ENCODE measurements at regions not wholly inside any gene's neighbourhood (a gene's known extent, or its start where the extent isn't known, plus 50 kb on each side); places are given as distances from the start of the nearest gene placed in this dataset.
"Not testable (repeated sequence)": the region's sequence is repeated elsewhere in the genome, so short reads cannot be mapped to it uniquely, and the experiment has no call there.

GRCh38 chr5:157945822-157946221 lies 86.9 kb upstream of the CLINT1 start:
- not testable (repeated sequence) for DNase-seq

GRCh38 chr5:157944938-157945337 lies 86.0 kb upstream of the CLINT1 start:
- no peak for DNase-seq

- DNase-seq: no peak
These were observed 85.2 kb upstream of the CLINT1 start for GRCh38 chr5:157944077-157944633.

GRCh38 chr5:157942595-157942994 lies 83.7 kb upstream of the CLINT1 start:
- DNase-seq: no peak

- DNase-seq: no peak
These were observed 82.7 kb upstream of the CLINT1 start for GRCh38 chr5:157941616-157942015.

GRCh38 chr5:157938101-157938500 lies 79.2 kb upstream of the CLINT1 start:
- DNase-seq: not testable (repeated sequence)

- DNase-seq: not testable (repeated sequence)
These were observed 78.0 kb upstream of the CLINT1 start for GRCh38 chr5:157936776-157937501.

GRCh38 chr5:157934600-157934999 lies 75.7 kb upstream of the CLINT1 start:
- DNase-seq: no peak

- DNase-seq: no peak
These were observed 74.1 kb upstream of the CLINT1 start for GRCh38 chr5:157933005-157933404.

- no peak for DNase-seq
These were observed 71.8 kb upstream of the CLINT1 start for GRCh38 chr5:157930710-157931109.

GRCh38 chr5:157926977-157927376 lies 68.0 kb upstream of the CLINT1 start:
- DNase-seq: no peak

- DNase-seq: no peak
These were observed 67.1 kb upstream of the CLINT1 start for GRCh38 chr5:157925786-157926671.

- no peak for DNase-seq
These were observed 66.2 kb upstream of the CLINT1 start for GRCh38 chr5:157924931-157925729.

- no peak for DNase-seq
These were observed 65.5 kb upstream of the CLINT1 start for GRCh38 chr5:157924490-157924889.

GRCh38 chr5:157923765-157924164 lies 64.8 kb upstream of the CLINT1 start:
- no peak for DNase-seq

- no peak for DNase-seq
These were observed 63.1 kb upstream of the CLINT1 start for GRCh38 chr5:157922026-157922425.

- DNase-seq: no peak
These were observed 61.9 kb upstream of the CLINT1 start for GRCh38 chr5:157920828-157921170.

GRCh38 chr5:157918811-157919742 lies 60.1 kb upstream of the CLINT1 start:
- no peak for DNase-seq

- DNase-seq: peak; percentile 70
These were observed 59.2 kb upstream of the CLINT1 start for GRCh38 chr5:157917899-157918809.

GRCh38 chr5:157917491-157917890 lies 58.5 kb upstream of the CLINT1 start:
- no peak for DNase-seq
